ENCODE measurements at regions not wholly inside any gene's neighbourhood (a gene's known extent, or its start where the extent isn't known, plus 50 kb on each side); places are given as distances from the start of the nearest gene placed in this dataset.
"Not testable (repeated sequence)": the region's sequence is repeated elsewhere in the genome, so short reads cannot be mapped to it uniquely, and the experiment has no call there.

GRCh38 chr10:30537158-30537557 lies 92.4 kb downstream of the LYZL2 start:
- TF ChIP-seq CTCF (IDR thresholded peaks at IDR 0.05; ENCODE audit: borderline replicate concordance, extremely low read depth, low read length, poor library complexity, severe bottlenecking); EZH2 (IDR thresholded peaks at IDR 0.05; ENCODE audit: borderline replicate concordance, low read depth, low read length, severe bottlenecking): not testable (repeated sequence)
